ENCODE measurements at regions not wholly inside any gene's neighbourhood (a gene's known extent, or its start where the extent isn't known, plus 50 kb on each side); places are given as distances from the start of the nearest gene placed in this dataset.

GRCh38 chr2:48219234-48219554, 95.3 kb upstream of the FOXN2 start:
- Histone ChIP-seq H3K4me1 (ENCODE audit: control insufficient read depth, insufficient read depth, low read length, poor library complexity, severe bottlenecking) (no peaks in the 10 kb centered on the region), H3K27ac (ENCODE audit: insufficient read depth, low read length, poor library complexity, severe bottlenecking) (no peak overlapping the region), H3K9me3 (ENCODE audit: control insufficient read depth, low read length) (no peaks in the 10 kb centered on the region), H3K27me3 (replicated peaks; ENCODE audit: control insufficient read depth, insufficient read depth, low read length, poor library complexity, severe bottlenecking) (no peaks in the 10 kb centered on the region), H3K36me3 (ENCODE audit: control insufficient read depth, insufficient read depth, low read length) (no peaks in the 10 kb centered on the region), H3K4me3 (ENCODE audit: insufficient read depth, low read depth, low read length, poor library complexity, severe bottlenecking) (no peak overlapping the region)
- DNase-seq: no peak

DNA sequence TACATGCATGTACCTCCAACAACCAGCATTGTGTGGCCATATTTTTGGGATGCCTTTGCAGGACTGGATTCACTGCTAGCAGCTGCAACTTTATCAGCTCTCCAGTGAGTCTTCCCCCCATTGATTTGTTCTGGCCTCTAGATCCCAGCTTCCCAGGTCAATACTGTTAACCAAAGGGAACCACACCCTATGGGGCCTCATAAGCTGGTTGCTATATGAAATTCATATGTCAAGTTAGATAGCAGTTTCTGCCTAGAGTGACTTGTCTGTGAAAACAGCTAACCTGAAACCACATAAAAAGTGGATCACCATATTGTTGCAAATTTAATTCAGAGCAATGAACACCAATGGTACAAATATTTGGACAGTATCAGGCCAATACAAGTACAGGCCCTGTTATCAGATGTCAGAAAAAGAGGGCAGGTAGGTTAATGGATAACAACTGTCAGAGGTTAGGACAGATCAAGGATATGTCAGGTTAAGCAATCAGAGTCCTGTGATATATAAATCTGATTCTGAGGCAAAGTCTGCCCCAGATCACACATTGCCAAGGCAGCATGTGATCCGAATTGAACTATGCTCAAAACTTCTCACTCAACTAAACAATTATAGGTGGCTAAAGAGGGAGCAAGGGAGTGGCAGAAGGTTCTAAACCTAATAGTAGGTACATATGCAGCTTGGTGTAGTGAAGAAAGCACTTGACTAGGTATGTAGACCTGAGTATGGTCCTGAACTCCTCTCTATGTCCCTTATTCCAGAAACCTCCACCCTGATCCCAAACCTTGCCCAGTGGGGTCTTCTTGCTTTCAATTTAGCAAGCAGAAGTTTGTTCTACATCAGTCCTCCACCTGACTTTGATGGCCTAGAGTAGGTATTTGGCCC, 94.7 kb upstream of the FOXN2 start:
- Histone ChIP-seq H3K4me1 (ENCODE audit: control insufficient read depth, insufficient read depth, low read length, poor library complexity, severe bottlenecking) (no peaks in the 10 kb centered on the region), H3K36me3 (ENCODE audit: control insufficient read depth, insufficient read depth, low read length) (no peaks in the 10 kb centered on the region), H3K9me3 (ENCODE audit: control insufficient read depth, low read length) (no peaks in the 10 kb centered on the region), H3K27me3 (replicated peaks; ENCODE audit: control insufficient read depth, insufficient read depth, low read length, poor library complexity, severe bottlenecking) (no peaks in the 10 kb centered on the region), H3K4me3 (ENCODE audit: insufficient read depth, low read depth, low read length, poor library complexity, severe bottlenecking) (no peak overlapping the region), H3K27ac (ENCODE audit: insufficient read depth, low read length, poor library complexity, severe bottlenecking) (no peak overlapping the region)
- DNase-seq: no peak

DNA sequence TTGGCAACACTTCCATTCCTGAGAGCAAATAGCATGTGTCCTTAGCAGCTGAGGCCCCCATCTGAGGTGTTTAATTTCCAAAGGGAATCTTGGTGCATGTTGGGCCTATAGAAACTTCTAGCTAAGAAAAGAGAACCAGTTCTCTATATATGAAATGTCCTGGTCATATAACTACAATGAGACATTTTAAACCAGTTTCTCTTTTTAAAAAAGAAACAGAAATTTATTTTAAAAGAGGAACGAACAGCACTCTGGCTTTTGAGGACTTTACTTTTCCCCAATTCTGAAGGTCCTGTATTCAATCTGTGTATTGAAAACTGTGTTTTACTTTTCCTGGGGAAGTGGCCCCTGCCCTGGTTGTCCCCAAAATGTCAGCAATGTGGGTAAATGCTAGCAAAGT, 94.0 kb upstream of the FOXN2 start:
- H3K27ac ChIP-seq (ENCODE audit: insufficient read depth, low read length, poor library complexity, severe bottlenecking): no peak overlapping the region
- H3K4me3 ChIP-seq (ENCODE audit: insufficient read depth, low read depth, low read length, poor library complexity, severe bottlenecking): no peak overlapping the region
- H3K27me3 ChIP-seq (replicated peaks; ENCODE audit: control insufficient read depth, insufficient read depth, low read length, poor library complexity, severe bottlenecking): no peaks in the 10 kb centered on the region
- H3K4me1 ChIP-seq (ENCODE audit: control insufficient read depth, insufficient read depth, low read length, poor library complexity, severe bottlenecking): no peaks in the 10 kb centered on the region
- H3K36me3 ChIP-seq (ENCODE audit: control insufficient read depth, insufficient read depth, low read length): no peaks in the 10 kb centered on the region
- no peak for DNase-seq
- no peaks in the 10 kb centered on the region for H3K9me3 ChIP-seq (ENCODE audit: control insufficient read depth, low read length)

GRCh38 chr2:48221846-48222516, 92.5 kb upstream of the FOXN2 start:
- Histone ChIP-seq H3K36me3 (ENCODE audit: control insufficient read depth, insufficient read depth, low read length) (no peaks in the 10 kb centered on the region), H3K9me3 (ENCODE audit: control insufficient read depth, low read length) (no peaks in the 10 kb centered on the region), H3K27me3 (replicated peaks; ENCODE audit: control insufficient read depth, insufficient read depth, low read length, poor library complexity, severe bottlenecking) (no peaks in the 10 kb centered on the region), H3K4me3 (ENCODE audit: insufficient read depth, low read depth, low read length, poor library complexity, severe bottlenecking) (no peak overlapping the region), H3K27ac (ENCODE audit: insufficient read depth, low read length, poor library complexity, severe bottlenecking) (no peak overlapping the region), H3K4me1 (ENCODE audit: control insufficient read depth, insufficient read depth, low read length, poor library complexity, severe bottlenecking) (no peaks in the 10 kb centered on the region)
- DNase-seq: no peak

- Histone ChIP-seq H3K27me3 (replicated peaks; ENCODE audit: control insufficient read depth, insufficient read depth, low read length, poor library complexity, severe bottlenecking) (no peaks in the 10 kb centered on the region), H3K9me3 (ENCODE audit: control insufficient read depth, low read length) (no peaks in the 10 kb centered on the region), H3K36me3 (ENCODE audit: control insufficient read depth, insufficient read depth, low read length) (no peaks in the 10 kb centered on the region), H3K27ac (ENCODE audit: insufficient read depth, low read length, poor library complexity, severe bottlenecking) (no peak overlapping the region), H3K4me3 (ENCODE audit: insufficient read depth, low read depth, low read length, poor library complexity, severe bottlenecking) (no peak overlapping the region), H3K4me1 (ENCODE audit: control insufficient read depth, insufficient read depth, low read length, poor library complexity, severe bottlenecking) (no peaks in the 10 kb centered on the region)
- no peak for DNase-seq
Measured at GRCh38 chr2:48227617-48228344, 86.7 kb upstream of the FOXN2 start.

- DNase-seq: no peak
- Histone ChIP-seq H3K9me3 (ENCODE audit: control insufficient read depth, low read length) (no peaks in the 10 kb centered on the region), H3K4me3 (ENCODE audit: insufficient read depth, low read depth, low read length, poor library complexity, severe bottlenecking) (no peak overlapping the region), H3K36me3 (ENCODE audit: control insufficient read depth, insufficient read depth, low read length) (no peaks in the 10 kb centered on the region), H3K4me1 (ENCODE audit: control insufficient read depth, insufficient read depth, low read length, poor library complexity, severe bottlenecking) (no peaks in the 10 kb centered on the region), H3K27me3 (replicated peaks; ENCODE audit: control insufficient read depth, insufficient read depth, low read length, poor library complexity, severe bottlenecking) (no peaks in the 10 kb centered on the region), H3K27ac (ENCODE audit: insufficient read depth, low read length, poor library complexity, severe bottlenecking) (no peak overlapping the region)
Measured at GRCh38 chr2:48228345-48228684, 86.2 kb upstream of the FOXN2 start.

DNA sequence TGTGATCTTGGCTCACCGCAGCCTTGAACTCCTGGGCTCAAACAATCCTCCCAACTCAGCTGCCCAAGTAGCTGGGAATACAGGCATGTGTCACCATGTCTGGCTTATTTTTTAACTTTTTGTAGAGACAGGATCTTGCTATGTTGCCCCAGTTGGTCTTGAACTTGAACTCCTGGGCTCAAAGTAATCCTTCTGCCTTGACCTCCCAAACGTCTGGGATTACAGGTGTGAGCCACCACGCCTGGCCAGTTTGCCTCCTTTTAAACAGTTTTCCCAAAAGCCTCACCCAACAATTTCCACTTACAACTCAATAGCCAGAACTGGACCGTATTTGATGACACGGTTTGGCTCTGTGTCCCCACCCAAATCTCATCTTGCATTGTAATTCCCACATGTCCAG, 85.4 kb upstream of the FOXN2 start:
- Histone ChIP-seq H3K36me3 (ENCODE audit: control insufficient read depth, insufficient read depth, low read length) (no peaks in the 10 kb centered on the region), H3K9me3 (ENCODE audit: control insufficient read depth, low read length) (no peaks in the 10 kb centered on the region), H3K4me3 (ENCODE audit: insufficient read depth, low read depth, low read length, poor library complexity, severe bottlenecking) (no peak overlapping the region), H3K4me1 (ENCODE audit: control insufficient read depth, insufficient read depth, low read length, poor library complexity, severe bottlenecking) (no peaks in the 10 kb centered on the region), H3K27ac (ENCODE audit: insufficient read depth, low read length, poor library complexity, severe bottlenecking) (no peak overlapping the region), H3K27me3 (replicated peaks; ENCODE audit: control insufficient read depth, insufficient read depth, low read length, poor library complexity, severe bottlenecking) (no peaks in the 10 kb centered on the region)
- DNase-seq: no peak

DNA sequence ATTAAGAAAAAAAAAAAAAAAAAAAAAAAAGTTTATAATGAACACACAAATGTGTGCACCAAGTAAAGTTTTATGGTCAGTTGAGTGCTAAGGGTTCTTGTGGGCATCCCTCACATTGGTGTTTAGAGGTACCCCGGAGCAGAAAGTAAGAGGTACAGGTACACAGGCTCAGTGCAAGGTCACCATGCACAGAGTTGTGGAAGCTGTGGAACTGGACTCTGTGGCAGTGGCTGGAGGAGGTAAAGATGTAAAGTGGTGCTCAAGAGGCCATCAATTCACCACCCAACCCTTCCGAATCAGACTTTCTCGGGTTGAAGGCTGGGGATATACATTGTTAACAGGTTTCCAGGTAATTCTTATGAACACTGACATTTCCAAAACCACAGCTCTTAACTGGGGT, 83.6 kb upstream of the FOXN2 start:
- DNase-seq: no peak
- Histone ChIP-seq H3K27ac (ENCODE audit: insufficient read depth, low read length, poor library complexity, severe bottlenecking) (no peak overlapping the region), H3K36me3 (ENCODE audit: control insufficient read depth, insufficient read depth, low read length) (no peaks in the 10 kb centered on the region), H3K4me1 (ENCODE audit: control insufficient read depth, insufficient read depth, low read length, poor library complexity, severe bottlenecking) (no peaks in the 10 kb centered on the region), H3K9me3 (ENCODE audit: control insufficient read depth, low read length) (no peaks in the 10 kb centered on the region), H3K4me3 (ENCODE audit: insufficient read depth, low read depth, low read length, poor library complexity, severe bottlenecking) (no peak overlapping the region), H3K27me3 (replicated peaks; ENCODE audit: control insufficient read depth, insufficient read depth, low read length, poor library complexity, severe bottlenecking) (no peaks in the 10 kb centered on the region)

DNA sequence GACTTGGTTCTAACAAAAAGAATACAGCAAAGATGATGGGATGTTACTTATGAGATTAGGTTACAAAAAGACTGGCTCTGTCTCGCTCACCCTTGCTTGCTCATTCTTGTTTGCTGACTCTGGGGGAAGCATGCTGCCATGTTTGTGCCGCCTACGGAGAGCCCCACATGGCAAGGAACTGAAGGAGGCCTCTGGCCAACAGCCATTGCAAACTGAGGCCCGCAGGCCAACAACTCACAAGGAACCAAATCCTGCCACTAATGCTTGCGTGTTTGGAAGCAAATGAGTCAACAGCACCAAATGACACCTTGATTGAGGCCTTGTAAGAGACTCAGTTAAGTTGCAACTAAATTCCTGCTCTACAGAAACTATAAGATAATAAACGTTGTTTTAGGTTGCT, 82.1 kb upstream of the FOXN2 start:
- no peak overlapping the region for H3K4me3 ChIP-seq (ENCODE audit: insufficient read depth, low read depth, low read length, poor library complexity, severe bottlenecking)
- H3K4me1 ChIP-seq (ENCODE audit: control insufficient read depth, insufficient read depth, low read length, poor library complexity, severe bottlenecking): peaks cover 8% of the 10 kb centered on the region
- H3K9me3 ChIP-seq (ENCODE audit: control insufficient read depth, low read length): no peaks in the 10 kb centered on the region
- H3K36me3 ChIP-seq (ENCODE audit: control insufficient read depth, insufficient read depth, low read length): no peaks in the 10 kb centered on the region
- DNase-seq: no peak
- H3K27me3 ChIP-seq (replicated peaks; ENCODE audit: control insufficient read depth, insufficient read depth, low read length, poor library complexity, severe bottlenecking): no peaks in the 10 kb centered on the region
- H3K27ac ChIP-seq (ENCODE audit: insufficient read depth, low read length, poor library complexity, severe bottlenecking): no peak overlapping the region

DNA sequence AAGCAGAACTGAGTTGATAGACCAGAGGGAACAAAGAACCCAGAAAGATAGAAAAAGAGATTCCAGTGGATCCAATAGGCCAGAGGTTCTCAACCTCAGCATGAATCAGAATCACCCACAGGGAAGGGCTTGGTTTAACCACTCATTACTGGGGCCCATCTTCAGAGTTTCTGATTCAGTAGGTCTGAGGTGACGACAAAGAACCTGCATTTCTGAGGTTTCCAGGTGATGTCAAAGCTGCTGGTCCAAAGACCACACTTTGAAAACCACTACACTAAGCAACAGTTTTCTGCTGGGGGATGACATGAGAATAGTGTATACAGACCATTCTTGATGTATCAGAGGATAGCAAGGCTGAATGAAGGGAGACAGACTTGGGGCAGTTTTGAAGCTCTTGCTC, 81.5 kb upstream of the FOXN2 start:
- Histone ChIP-seq H3K27me3 (replicated peaks; ENCODE audit: control insufficient read depth, insufficient read depth, low read length, poor library complexity, severe bottlenecking) (no peaks in the 10 kb centered on the region), H3K4me1 (ENCODE audit: control insufficient read depth, insufficient read depth, low read length, poor library complexity, severe bottlenecking) (peaks cover 8% of the 10 kb centered on the region), H3K36me3 (ENCODE audit: control insufficient read depth, insufficient read depth, low read length) (no peaks in the 10 kb centered on the region), H3K27ac (ENCODE audit: insufficient read depth, low read length, poor library complexity, severe bottlenecking) (no peak overlapping the region), H3K9me3 (ENCODE audit: control insufficient read depth, low read length) (no peaks in the 10 kb centered on the region), H3K4me3 (ENCODE audit: insufficient read depth, low read depth, low read length, poor library complexity, severe bottlenecking) (no peak overlapping the region)
- no peak for DNase-seq

Data from effector memory CD4-positive, alpha-beta T cell (primary cell).